C4-2B (cell line): ENCODE measurements at regions not wholly inside any gene's neighbourhood (a gene's known extent, or its start where the extent isn't known, plus 50 kb on each side); places are given as distances from the start of the nearest gene placed in this dataset.
A peak's percentile ranks its signal among the peaks of the same experiment; 100 is the strongest.

Experiments
- H3K27ac ChIP-seq: fragments of 450-650 bp; 2 replicates; pipeline ENCODE4 v1.5.1; 2017
- ZFX ChIP-seq: fragments of 450-650 bp; IDR thresholded peaks from 2 replicates; pipeline ENCODE4 v1.6.1; 2017
- TF ChIP-seq, protein P1 (sequence below): fragments of 450-650 bp; conservative IDR thresholded peaks from 2 replicates; pipeline ENCODE4 v1.5.1; 2017; ENCODE audit warnings: mild to moderate bottlenecking

DNA sequence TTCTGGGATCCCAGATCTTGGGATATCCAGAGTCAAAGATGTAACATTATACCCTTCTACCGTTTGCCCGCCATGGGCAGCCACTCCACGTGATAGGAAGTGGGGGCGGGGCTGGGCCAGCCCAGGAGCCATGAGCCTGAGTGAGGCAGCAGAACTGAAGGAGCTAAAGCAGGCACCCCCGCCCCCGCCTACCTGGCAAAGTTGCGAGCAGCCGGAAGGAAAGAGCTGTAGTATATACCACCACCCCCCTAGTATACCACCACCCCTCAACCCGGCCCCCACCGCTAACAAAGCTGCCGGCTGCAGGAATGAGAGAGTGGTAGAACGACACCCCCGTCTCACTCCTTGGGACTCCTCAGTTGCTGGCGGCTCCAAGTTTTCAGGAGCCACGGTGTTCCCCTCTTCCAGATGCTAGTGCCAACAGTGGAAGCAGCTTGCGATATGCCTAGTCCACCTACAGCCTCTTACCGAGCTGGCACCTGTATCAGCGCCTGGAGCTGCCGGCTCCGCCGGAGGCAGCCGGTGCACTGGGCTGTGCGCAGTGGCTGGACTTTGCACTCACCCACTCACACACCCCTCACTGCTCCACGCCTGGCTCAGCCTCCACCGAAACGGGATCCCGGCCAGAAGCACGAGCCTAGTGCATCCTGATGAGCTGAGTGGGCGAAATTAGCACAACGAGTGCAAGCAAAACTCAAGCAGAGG lies 230.7 kb upstream of the PRR20A start:
- peak overlapping the region; percentile 59 for H3K27ac ChIP-seq
- TF ChIP-seq ZFX = no peak
- TF ChIP-seq, protein P1, sequence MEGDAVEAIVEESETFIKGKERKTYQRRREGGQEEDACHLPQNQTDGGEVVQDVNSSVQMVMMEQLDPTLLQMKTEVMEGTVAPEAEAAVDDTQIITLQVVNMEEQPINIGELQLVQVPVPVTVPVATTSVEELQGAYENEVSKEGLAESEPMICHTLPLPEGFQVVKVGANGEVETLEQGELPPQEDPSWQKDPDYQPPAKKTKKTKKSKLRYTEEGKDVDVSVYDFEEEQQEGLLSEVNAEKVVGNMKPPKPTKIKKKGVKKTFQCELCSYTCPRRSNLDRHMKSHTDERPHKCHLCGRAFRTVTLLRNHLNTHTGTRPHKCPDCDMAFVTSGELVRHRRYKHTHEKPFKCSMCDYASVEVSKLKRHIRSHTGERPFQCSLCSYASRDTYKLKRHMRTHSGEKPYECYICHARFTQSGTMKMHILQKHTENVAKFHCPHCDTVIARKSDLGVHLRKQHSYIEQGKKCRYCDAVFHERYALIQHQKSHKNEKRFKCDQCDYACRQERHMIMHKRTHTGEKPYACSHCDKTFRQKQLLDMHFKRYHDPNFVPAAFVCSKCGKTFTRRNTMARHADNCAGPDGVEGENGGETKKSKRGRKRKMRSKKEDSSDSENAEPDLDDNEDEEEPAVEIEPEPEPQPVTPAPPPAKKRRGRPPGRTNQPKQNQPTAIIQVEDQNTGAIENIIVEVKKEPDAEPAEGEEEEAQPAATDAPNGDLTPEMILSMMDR = no peak

- no peak overlapping the region for H3K27ac ChIP-seq
- TF ChIP-seq, protein P1 = no peak
- TF ChIP-seq ZFX = no peak
Measured at GRCh38 chr13:56917966-56918365, 222.8 kb upstream of the PRR20A start.

DNA sequence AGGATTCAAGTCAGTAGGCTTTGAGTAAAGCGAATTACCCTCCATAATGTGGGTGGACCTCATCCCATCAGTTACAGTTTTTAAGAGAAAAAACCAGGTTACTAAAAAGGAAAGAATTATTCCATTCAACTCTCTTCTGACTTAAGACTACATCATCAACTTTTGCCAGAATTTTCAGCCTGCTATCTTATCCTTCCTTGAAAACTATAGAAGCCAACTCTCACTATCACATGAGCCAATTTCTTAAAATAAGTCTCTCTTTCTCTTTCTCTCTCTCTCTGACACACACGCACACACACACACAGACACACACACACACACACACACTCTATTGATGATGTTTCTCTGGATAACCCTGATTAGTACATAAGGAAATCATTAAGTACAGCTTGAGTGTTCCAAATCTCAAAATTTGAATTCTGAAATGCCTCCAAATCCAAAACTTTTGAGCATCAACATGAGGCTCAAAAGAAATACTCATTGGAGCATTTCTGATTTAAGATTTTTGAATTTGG lies 217.0 kb upstream of the PRR20A start:
- no peak for TF ChIP-seq ZFX
- TF ChIP-seq, protein P1 = no peak
- no peak overlapping the region for H3K27ac ChIP-seq

DNA sequence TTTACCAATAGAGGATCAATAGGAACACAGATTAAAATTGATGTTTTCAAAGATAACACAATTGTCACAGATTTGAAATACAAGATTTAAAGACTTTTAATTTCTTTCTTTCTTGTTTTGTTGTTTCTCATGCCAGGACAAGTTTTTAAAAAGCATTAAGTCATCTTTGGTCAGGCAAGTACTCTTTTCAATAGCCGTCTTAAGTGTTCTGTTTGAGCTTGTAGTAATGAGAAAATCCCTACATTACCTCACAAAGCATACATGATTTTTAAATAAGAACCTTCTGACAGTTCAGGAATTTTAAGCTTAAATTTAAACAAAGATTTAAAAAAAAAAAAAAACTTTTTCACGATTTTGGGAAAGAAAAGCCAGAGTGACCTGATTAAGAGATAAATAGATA lies 216.3 kb upstream of the PRR20A start:
- TF ChIP-seq ZFX = no peak
- TF ChIP-seq, protein P1 = no peak

DNA sequence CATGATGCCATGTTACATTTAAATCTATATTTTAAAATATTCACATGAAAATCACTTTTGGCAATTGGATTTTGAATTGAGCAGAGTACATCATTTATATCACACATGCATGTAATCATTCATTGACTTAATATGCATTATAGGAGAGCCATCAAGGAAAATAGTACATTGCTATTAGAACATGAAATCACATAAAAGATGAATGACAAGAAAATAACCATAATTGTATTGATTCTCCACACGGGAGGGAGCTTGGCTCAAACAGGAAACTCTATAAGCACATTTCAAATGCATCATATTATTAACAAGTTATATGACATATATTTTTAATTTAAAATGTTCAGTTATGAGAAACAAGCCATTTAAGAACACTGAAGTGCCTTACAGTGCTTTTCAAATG lies 208.6 kb upstream of the PRR20A start:
- no peak overlapping the region for H3K27ac ChIP-seq
- no peak for TF ChIP-seq ZFX
- TF ChIP-seq, protein P1 = no peak

More for the DNA sequence above, 216.3 kb upstream of the PRR20A start:
- no peak overlapping the region for H3K27ac ChIP-seq

DNA sequence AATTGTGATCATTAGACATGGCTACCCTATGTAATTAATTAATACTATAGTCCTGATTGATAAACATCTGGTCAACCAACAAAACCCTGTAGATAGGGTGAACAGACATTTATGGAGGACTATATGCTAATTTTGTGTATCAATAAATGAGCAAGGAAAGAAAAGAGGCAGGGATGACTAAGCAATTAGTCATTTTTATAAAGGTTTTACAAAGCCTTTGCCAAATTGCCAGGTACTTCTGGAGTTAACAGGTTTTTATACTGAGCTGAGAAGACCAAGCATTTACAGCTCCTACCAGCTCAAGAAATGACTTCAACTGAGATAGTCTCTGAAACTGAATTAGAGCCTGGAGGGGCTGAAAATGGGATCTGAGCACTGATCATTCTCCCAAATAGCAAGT lies 186.8 kb upstream of the PRR20A start:
- TF ChIP-seq ZFX = no peak
- TF ChIP-seq, protein P1 = no peak
- no peak overlapping the region for H3K27ac ChIP-seq

GRCh38 chr13:56975647-56976046 lies 165.1 kb upstream of the PRR20A start:
- TF ChIP-seq, protein P1 = no peak
- no peak for TF ChIP-seq ZFX
- H3K27ac ChIP-seq = no peak overlapping the region
